ENCODE measurements at regions not wholly inside any gene's neighbourhood (a gene's known extent, or its start where the extent isn't known, plus 50 kb on each side); places are given as distances from the start of the nearest gene placed in this dataset.
"Not testable (repeated sequence)": the region's sequence is repeated elsewhere in the genome, so short reads cannot be mapped to it uniquely, and the experiment has no call there.

DNA sequence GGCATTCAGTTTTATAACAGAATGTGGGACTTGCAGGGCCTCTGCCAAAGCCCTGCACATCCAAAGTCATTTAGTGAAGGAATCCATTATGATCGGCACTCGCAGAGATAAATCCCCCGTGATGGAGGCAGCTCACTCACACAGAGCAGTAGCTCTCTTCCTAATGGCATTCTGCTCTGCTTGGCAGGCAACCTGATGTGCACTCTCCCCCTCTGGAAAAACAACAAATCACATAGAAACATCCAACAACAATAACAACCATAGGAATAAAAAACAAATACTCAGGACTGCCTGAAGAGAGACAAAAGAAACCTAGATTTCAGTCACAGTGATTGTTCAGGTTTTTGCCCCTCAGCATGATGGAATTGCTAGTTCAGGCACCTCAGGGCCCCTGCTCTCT lies 59.7 kb downstream of the NAA11 start:
- no peak for DNase-seq (ENCODE audit: low spot score)

DNA sequence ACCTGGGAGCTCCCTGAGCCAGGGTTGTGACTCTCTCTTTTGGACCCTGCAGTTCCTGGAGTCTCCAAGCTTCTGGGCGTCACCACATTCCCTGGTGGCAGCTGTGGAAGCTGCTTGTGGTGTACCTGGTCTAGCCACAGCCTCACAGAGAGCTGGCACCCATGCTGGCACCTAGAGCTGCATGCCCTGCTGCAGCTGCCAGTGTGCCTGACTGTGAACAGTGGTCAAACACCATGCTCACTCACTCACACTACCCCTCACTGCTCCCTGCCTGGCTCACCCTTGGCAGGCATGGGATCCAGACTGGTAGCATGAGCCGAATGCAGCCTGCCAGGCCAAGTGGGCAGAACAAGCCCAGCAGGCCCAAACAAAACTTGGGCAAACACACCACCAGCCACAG lies 66.6 kb downstream of the NAA11 start:
- DNase-seq (ENCODE audit: low spot score) = no peak

DNA sequence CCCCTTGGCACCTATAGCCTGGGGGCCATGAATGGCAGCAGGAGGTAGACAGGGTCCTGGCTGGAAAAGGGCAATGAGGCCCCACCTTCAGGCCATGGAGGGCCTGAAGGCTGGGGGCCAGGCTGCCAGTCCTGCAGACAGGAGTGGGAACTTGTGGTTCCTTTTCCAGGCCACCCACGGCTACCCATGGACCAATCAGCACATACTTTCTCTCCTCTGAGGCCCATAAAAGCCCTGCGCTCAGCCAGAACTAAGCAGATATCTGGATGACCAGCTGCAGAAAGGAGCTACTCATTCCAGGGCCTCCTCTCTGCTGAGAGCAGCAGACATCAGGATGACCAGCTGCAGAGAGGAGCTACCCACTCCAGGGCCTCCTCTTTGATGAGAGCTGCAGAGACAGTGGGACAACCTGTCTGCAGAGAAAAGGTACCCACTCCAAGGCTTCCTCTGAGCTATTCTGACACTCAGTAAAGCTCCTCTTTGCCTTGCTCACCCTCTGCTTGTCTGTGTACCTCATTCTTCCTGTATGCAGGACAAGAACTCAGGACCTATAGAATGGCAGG lies 67.2 kb downstream of the NAA11 start:
- no peak for DNase-seq (ENCODE audit: low spot score)

DNA sequence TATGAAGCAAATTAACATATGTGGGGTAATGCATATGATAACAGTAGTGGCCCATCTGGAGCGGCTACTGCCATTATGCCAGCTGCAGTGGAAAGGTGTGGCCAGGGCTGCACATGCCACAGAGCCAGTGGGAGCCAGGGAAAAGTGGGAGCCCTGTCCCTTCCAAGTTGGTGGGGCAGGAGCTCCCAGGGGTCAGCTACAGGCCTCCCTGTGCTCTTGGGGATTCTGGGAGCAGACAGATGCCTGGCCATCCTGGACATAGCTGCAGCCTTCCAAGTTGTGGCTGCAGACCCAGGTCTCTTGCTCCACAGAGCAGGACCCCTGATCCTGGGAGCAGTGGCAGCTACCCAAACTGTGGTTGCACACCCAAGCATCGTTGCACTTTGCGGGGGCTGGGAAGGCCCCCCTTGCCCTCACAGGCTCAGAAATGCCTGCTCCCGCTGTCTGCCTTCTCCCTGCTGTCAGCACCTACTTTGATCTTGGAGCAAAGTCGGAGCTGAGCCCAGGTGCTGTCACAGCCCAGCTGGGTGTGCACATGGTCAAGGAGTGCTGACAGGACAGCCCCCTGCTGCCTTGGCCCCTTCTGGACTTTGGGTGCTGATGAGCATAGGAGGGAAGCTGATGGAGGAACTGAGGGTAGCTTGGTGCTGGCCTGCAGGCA lies 67.8 kb downstream of the NAA11 start:
- no peak for DNase-seq (ENCODE audit: low spot score)

DNA sequence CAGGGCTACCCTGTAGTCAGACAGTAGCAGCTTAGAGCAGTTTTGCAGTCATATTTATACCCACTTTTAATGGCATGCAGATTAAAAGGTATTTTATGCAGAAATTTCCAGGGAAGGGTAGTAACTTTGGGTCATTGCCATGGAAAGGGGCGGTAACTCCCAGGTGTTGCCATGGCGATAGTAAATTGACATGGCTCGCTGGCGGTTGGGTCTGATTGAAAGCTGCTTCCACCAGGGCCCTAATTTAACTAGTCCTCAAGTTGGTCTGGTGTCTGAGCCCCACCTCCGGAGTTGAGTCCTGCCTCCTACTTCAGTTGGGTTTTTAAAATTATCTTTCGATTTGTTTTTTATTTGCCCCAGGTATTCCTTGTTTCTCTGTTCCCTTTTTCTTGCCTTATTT lies 70.1 kb downstream of the NAA11 start:
- DNase-seq (ENCODE audit: low spot score) = no peak

DNA sequence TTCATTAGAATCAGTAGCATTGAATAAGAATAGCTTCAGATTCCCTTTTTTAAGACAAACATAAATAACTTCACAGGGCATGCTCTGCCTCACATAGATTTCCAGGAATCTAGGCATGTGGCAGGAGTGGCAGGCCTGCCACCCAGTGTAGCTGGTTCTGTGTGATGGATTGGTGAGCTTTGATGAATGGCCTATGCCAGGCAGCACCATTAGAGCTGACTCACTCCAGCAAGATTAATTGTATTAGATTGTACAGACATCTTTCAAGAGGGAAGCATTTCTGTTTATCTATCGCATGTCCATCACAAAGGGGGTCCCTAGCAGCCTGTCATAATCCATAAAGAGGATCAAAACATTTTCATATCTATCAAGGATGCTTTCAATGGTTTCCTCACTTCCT lies 71.9 kb downstream of the NAA11 start:
- no peak for DNase-seq (ENCODE audit: low spot score)

DNA sequence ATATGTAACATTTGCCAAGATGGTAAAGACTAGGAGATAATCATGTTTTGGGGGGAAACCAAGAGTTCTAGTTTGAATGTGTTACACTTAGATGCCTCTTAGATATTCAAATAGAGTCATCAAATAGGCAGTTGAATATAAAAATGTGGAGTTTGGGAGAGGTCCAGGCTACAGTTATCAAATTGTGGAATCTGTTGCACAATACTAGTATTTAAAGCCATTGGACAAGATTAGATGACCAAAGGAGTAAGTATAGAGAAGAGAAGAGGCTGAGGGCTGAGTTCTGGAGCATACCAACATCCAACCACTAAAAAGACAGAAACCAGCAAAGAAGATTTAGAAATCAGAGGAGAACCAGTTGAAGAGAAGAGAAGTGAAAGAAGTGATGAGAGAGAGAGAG lies 72.7 kb downstream of the NAA11 start:
- no peak for DNase-seq (ENCODE audit: low spot score)

DNA sequence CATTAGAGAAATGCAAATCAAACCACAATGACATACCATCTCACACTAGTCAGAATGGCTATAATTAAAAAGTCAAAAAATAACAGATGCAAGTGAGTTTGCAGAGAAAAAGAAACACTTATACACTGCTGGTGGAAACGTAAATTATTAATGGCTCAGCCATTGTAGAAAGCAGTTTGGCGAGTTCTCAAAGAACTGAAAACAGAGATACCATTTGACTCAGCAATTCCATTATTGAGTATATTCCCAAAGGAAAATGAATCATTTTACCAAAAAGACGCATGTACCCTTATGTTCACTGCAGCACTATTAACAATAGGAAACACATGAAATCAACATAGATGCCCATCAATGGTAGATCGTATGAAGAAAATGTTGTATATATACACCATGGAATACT lies 75.0 kb downstream of the NAA11 start:
- no peak for DNase-seq (ENCODE audit: low spot score)

DNA sequence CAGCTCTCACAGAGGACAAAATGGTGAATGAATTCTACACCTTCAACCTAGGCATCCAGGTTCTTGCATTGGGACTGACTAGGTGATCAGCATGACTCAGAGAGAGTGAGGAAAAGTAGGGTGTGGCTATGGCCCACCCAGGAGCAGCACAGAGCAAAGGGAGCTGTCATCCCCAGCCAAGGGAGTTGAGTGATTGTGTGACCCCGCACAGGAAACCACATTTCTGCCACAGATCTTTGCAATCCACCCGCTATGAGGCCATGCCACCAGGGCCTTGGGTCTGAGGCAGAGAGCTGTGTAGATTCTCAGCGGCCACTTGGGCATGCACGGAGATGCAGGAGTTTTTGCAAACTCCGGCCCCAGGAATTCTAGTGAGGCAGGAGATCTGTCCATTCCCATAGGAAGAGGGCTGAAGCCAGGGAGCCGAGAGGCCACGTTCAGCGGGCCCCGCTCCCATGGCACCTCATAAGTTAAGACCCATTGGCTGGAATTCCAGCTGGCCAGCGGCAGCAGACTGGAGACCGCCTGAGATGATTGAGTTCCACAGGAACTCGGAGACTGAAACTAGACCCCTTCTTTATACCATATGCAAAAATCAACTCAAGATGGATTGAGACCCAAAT lies 75.9 kb downstream of the NAA11 start:
- DNase-seq (ENCODE audit: low spot score) = no peak

DNA sequence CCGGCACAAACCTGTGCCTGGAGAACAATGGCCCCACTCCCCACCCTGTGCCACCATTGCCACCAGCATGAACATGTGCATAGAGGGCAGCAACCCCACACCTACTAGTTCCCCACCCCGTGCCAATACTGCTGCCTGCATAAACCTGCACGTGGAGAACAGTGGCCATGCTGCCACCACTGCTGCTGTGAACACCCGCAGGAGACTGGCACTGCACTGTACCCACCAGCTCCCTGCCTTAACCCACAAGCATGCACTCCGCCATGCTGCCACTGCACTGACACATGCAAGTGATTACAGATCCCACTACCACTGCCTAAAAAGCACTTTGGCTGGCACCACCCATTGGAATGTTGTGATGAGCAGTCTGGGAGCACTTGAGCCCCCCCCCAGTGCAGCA lies 77.3 kb downstream of the NAA11 start:
- DNase-seq (ENCODE audit: low spot score) = no peak

DNA sequence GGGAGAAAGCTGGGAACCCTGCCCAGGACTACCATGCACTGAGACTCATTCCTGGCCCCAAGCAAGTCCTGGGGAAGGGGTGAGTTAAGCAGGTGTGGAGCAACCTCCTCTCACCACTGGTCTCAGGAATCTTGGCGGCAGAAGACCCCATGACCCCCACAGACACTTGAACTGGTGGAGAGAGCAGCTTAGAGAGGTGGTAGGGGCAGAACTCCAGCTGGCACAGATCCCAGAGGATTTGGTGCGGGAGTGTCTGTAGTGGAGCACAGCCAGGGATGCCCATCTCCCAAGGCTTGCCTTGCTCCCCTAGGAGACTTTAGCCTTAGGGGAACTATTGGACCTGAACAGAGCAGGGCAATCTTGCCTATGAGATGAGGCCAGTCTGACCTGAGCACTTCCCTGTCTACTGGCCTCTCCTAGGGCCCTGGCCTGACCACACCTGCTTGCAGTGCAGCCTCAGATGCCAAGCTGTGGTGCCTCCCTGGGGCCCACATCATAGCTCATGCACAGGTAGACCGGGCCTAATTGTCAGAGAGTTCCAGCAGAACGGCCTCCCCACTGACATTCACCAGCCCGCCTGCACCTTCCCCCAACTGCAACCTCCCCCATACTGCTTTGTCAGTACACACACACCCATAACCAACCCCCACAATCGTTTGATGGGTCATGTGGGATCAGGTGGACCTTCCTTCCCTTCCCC lies 78.0 kb downstream of the NAA11 start:
- no peak for DNase-seq (ENCODE audit: low spot score)

DNA sequence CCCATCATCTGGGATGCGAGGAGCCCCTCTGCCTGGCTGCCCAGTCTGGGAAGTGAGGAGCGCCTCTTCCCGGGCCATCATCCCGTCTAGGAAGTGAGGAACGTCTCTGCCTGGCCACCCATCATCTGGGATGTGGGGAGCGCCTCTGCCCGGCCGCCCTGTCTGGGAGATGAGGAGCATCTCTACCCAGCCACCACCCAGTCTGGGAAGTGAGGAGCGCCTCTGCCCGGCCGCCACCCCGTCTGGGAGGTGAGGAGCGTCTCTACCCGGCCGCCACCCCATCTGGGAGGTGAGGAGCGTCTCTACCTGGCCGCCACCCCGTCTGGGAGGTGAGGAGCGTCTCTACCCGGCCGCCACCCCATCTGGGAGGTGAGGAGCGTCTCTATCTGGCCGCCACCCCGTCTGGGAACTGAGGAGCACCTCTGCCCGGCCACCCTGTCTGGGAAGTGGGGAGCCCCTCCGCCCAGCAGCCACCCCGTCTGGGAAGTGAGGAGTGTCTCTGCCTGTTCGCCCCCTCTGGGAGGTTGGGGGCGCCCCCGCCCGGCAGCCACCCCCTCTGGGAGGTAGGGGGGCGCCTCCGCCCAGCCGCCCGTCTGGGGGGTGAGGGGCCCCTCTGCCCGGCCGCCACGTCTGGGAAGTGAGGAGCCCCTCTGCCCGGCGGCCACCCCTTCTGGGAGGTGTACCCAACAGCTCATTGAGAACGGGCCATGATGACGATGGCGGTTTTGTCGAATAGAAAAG lies 80.5 kb downstream of the NAA11 start:
- DNase-seq (ENCODE audit: low spot score) = not testable (repeated sequence)

DNA sequence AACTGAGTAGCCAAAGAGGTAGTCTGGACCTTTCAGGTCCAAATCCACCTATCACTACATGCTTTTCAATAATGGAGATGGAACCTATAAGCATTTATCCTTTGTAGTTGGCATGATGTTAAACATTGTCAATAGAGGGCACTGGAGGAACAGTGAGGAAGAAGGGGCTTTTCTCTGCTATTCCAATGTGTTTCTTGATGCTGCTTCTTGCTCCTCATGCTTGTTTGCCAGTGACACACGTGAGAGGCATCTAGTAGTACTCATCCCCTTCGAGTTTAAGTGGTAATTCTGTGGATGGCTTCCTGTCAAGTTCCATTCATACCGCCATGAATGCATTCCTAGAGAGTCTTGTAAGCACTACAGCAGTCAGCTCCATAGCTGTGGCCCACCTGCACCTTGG lies 84.0 kb downstream of the NAA11 start:
- DNase-seq (ENCODE audit: low spot score) = no peak

DNA sequence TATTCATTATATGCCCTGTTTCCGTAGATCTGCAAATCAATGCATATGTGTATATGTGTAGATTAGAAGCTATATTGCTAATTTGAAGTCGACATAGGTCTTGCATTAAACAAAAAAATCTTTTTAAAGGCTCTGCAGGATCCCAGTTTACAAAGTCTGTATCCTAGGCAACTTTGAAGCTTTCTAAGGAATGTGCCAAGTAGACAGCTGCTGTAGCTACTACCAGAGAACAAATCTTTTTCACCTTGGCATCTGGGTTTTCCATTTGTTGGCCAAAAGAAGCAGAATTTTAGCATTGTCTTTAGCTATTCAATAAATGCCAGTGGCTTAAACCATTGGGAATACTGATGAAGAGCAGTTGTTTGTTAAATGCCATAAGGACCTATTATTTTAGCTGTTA lies 88.0 kb downstream of the NAA11 start:
- DNase-seq (ENCODE audit: low spot score) = no peak

DNA sequence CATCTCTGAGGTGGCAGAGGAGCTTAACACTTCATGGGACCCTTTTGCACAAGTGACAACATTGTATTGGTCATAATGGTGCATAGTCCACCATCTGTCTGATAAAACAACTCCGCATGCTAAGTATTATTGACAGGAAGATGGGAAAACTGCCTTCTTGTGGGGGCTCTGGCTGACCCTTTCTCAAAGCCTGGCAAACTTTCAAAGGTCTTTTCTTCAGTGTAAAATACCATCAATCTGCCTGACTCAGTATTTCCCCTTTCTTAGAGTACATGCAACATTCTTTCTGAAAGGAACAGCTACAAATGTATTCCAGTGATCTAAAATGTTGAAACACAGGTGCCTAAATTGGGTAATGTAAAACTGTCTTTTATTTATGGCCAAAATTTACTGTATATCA lies 89.1 kb downstream of the NAA11 start:
- DNase-seq (ENCODE audit: low spot score) = no peak

DNA sequence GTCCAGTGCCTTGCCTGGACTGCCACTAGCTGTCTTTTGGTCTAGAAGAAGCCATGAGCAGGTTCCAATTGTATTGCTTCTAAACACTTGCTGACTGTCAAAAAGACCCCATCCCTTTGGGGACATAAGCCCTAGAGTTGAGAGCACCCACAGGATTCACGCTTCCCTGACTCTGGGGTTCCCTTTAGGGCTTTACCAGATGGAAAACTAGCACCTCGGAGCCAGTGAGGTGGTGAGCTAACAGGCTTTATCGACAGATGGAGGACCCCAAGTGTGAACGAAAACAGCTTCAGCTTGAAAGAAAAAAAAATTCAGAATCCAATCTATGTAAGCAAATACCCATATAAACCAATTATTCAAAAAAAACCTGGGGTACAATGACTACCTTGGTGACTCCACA lies 90.8 kb downstream of the NAA11 start:
- DNase-seq (ENCODE audit: low spot score) = no peak

DNA sequence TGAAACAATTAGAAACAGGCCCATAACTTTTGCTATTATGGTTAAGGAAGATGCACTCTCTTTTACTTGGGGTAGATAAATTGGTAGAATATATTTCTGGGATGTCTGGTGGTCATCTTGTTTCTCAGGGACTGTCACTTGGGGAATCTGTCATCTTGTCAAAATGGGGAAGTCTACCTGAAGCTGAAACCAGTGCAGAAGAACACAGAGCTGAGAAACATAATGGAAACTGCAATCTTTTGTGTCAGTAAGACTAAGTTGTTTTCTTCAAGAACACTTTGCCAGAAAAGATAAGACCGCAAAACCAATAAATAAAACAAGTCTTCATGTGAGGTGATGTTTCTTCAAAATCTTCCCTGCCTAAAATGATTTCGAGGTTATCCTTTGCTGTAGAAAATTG lies 92.0 kb downstream of the NAA11 start:
- no peak for DNase-seq (ENCODE audit: low spot score)

DNA sequence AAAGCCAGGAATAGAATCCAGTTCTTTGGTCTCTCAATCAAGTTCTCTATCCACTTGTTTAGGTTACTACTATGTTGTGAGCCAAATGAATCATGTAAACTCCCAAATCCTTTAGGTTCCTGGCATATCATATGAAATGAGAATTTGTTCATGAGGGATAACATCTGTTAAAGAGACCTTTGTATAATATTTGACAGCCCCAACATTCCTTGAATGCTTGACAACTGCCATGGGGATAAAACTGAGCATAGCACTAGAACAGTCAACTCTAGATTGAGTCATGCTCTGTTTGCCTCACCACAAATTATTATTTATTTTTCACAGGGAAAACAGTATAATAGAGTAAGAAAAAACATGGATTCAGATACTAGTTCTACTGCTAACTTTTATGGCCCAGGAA lies 93.3 kb downstream of the NAA11 start:
- no peak for DNase-seq (ENCODE audit: low spot score)

DNA sequence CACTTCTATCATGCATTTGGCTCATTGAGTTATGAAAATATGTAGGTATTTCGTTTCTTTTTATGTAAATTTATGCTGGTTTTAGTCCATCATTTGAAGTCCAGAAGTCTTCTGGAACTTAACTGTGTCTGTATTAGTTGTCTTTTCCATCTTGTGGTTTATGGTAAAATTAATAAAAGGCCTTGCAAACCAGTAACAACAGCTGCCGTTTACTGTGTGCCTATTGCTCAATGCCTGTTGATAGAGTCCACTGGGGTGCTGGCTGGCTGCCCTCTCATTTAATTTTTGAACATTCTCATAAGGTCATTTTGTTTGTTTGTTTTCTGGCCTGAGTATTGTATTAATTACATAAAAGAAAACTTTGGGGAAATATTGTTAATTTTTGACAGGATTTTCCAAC lies 98.0 kb downstream of the NAA11 start:
- DNase-seq (ENCODE audit: low spot score) = no peak

DNA sequence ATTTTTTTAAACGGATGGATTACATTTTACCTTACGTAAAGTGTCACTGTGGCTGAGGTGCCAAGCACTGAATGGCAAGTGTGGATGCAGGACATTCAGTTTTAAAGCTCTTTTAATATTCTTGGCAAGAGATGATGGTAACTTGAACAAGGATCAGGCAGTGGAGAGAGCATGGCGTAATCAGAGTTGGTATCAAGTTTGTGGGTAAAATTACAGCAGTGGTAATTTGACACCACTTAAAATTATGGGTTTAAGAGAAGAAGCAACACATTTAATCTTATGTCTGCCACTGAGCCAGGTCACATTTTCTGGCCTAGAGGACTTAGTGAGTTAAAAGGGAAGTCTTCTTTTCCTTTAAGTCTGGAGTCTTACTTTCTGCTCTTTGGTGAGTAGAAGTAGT lies 100.5 kb downstream of the NAA11 start:
- no peak for DNase-seq (ENCODE audit: low spot score)

DNA sequence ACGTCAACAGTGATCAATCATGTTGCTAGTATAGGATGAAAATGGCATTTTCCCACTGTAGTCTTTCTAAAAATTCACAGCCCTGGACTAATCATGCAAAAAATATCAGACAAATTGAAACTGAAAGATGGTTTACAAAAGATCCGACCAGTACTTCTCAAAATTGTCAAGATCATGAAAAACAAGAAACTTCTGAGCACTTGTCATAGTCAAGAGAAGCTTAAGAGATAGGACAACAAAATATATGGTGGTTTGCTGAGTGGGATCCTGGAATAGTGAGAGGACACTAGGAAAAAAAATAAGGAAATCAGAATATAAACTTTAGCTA lies 101.1 kb downstream of the NAA11 start:
- no peak for DNase-seq (ENCODE audit: low spot score)

DNA sequence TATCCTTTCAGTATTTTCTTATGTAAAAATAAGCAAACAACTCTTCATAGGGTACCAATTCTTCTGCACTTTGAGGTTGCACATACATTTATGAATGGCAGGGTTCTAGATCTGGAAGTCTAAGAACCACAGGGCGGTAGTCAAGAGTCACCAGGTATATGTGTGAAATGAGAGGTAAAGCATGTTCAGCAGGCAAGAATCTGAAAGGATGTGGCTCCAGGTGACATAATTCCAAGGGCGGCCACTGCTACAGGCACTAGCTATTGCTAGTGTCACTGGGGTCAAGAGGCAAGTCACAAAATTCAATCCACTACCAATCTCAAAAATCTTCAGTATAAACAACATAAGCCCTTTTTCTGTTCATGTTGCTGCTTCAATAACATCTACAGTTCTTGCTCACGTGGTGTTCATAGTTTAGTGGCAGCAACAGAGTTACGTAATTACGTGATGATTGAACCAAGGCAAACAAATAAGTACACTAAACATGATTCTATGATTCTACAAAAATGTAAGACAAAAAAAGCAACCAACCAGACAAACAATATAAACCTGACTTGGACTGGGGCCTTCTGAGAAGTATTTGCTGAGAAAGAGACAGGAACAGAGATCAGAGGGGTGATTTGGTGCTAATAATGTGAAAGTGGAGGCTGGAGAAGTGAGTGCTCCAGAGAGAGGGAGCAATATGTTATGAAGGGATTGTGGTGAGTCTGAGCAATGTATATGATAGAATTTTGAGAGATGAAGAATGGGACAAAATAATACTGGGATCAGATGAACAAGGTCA lies 101.7 kb downstream of the NAA11 start:
- no peak for DNase-seq (ENCODE audit: low spot score)

Measured in cerebellar cortex (tissue), 1 donor.